Endothelial cell (in vitro differentiated cells): ENCODE measurements at regions not wholly inside any gene's neighbourhood (a gene's known extent, or its start where the extent isn't known, plus 50 kb on each side); places are given as distances from the start of the nearest gene placed in this dataset.

Experiments
- DNase-seq: peaks from one replicate; pipeline ENCODE4 v3.0.0; 2021; ENCODE audit warnings: low spot score
- H3K27ac Mint-ChIP-seq: one replicate; pipeline ENCODE4 v1.8.0; 2021; ENCODE audit warnings: mixed read lengths, inconsistent platforms; ENCODE audit not compliant: unreplicated experiment
- H3K27me3 Mint-ChIP-seq: one replicate; pipeline ENCODE4 v1.8.0; 2021; ENCODE audit warnings: mild to moderate bottlenecking, moderate library complexity, mixed read lengths, inconsistent platforms; ENCODE audit not compliant: unreplicated experiment
- H3K36me3 Mint-ChIP-seq: one replicate; pipeline ENCODE4 v1.8.0; 2021; ENCODE audit warnings: mild to moderate bottlenecking, low read depth, mixed read lengths, inconsistent platforms; ENCODE audit not compliant: unreplicated experiment
- H3K4me1 Mint-ChIP-seq: one replicate; pipeline ENCODE4 v1.8.0; 2021; ENCODE audit warnings: mild to moderate bottlenecking, mixed read lengths, inconsistent platforms; ENCODE audit not compliant: unreplicated experiment
- H3K4me3 Mint-ChIP-seq: one replicate; pipeline ENCODE4 v1.8.0; 2021; ENCODE audit warnings: mild to moderate bottlenecking, mixed read lengths, inconsistent platforms; ENCODE audit not compliant: unreplicated experiment
- H3K9me3 Mint-ChIP-seq: one replicate; pipeline ENCODE4 v1.8.0; 2021; ENCODE audit warnings: mixed read lengths, inconsistent platforms; ENCODE audit not compliant: unreplicated experiment
- TF ChIP-seq, protein P1 (sequence below): fragments of 200-600 bp; sonication (generic); IDR thresholded peaks from one replicate; pipeline ENCODE4 v1.5.0; 2021; ENCODE audit warnings: antibody characterized with exemption; ENCODE audit not compliant: unreplicated experiment

- no peaks in the 10 kb centered on the region for H3K4me1 Mint-ChIP-seq
- H3K27me3 Mint-ChIP-seq: no peaks in the 10 kb centered on the region
- TF ChIP-seq, protein P1, sequence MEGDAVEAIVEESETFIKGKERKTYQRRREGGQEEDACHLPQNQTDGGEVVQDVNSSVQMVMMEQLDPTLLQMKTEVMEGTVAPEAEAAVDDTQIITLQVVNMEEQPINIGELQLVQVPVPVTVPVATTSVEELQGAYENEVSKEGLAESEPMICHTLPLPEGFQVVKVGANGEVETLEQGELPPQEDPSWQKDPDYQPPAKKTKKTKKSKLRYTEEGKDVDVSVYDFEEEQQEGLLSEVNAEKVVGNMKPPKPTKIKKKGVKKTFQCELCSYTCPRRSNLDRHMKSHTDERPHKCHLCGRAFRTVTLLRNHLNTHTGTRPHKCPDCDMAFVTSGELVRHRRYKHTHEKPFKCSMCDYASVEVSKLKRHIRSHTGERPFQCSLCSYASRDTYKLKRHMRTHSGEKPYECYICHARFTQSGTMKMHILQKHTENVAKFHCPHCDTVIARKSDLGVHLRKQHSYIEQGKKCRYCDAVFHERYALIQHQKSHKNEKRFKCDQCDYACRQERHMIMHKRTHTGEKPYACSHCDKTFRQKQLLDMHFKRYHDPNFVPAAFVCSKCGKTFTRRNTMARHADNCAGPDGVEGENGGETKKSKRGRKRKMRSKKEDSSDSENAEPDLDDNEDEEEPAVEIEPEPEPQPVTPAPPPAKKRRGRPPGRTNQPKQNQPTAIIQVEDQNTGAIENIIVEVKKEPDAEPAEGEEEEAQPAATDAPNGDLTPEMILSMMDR: no peak
- no peaks in the 10 kb centered on the region for H3K36me3 Mint-ChIP-seq
- DNase-seq: no peak
- H3K9me3 Mint-ChIP-seq: no peaks in the 10 kb centered on the region
- no peak overlapping the region for H3K4me3 Mint-ChIP-seq
- H3K27ac Mint-ChIP-seq: no peak overlapping the region
Measured at GRCh38 chr10:83801983-83802382, 337.3 kb upstream of the GHITM start.

DNA sequence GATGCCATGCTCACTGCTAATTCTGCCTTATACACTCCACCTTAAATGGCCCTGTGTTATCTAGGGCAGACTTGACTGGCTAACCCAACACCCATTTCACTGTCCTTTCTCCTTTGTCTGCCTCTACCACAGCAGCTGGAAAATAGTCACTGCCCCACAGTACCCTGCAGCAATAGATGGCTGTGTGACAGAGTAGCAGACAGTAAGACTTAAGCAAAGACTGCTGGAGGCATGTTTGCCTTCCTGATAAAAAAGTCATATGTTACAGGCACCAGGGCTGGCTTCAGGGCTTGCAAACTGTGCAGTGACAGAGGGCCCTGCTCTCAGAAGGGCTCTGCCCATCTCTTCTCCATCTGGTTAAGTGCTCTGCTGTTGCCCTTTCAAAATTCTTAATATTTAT, 332.6 kb upstream of the GHITM start:
- H3K27me3 Mint-ChIP-seq: no peaks in the 10 kb centered on the region

GRCh38 chr10:83809001-83809400, 330.3 kb upstream of the GHITM start:
- Mint-ChIP-seq H3K4me3 (no peak overlapping the region), H3K27ac (no peak overlapping the region), H3K27me3 (no peaks in the 10 kb centered on the region), H3K9me3 (no peaks in the 10 kb centered on the region), H3K36me3 (no peaks in the 10 kb centered on the region), H3K4me1 (no peaks in the 10 kb centered on the region)
- TF ChIP-seq, protein P1: no peak
- no peak for DNase-seq

More for the DNA sequence above, 332.6 kb upstream of the GHITM start:
- Mint-ChIP-seq H3K4me3 (no peak overlapping the region), H3K9me3 (no peaks in the 10 kb centered on the region), H3K27ac (no peak overlapping the region), H3K36me3 (no peaks in the 10 kb centered on the region), H3K4me1 (no peaks in the 10 kb centered on the region)
- TF ChIP-seq, protein P1: no peak
- no peak for DNase-seq

- TF ChIP-seq, protein P1: no peak
- Mint-ChIP-seq H3K27me3 (no peaks in the 10 kb centered on the region), H3K4me1 (peaks cover 3% of the 10 kb centered on the region), H3K36me3 (no peaks in the 10 kb centered on the region), H3K4me3 (no peak overlapping the region), H3K9me3 (no peaks in the 10 kb centered on the region), H3K27ac (no peak overlapping the region)
- DNase-seq: no peak
Measured at GRCh38 chr10:83816942-83817341, 322.4 kb upstream of the GHITM start.

- Mint-ChIP-seq H3K36me3 (no peaks in the 10 kb centered on the region), H3K27me3 (no peaks in the 10 kb centered on the region), H3K4me1 (peaks cover 6% of the 10 kb centered on the region), H3K27ac (no peak overlapping the region), H3K4me3 (no peak overlapping the region), H3K9me3 (no peaks in the 10 kb centered on the region)
- TF ChIP-seq, protein P1: no peak
- DNase-seq: no peak
Measured at GRCh38 chr10:83817797-83818196, 321.5 kb upstream of the GHITM start.
